Stimulated activated CD8-positive, alpha-beta memory T cell treated with anti-CD3 and anti-CD28 coated beads, Interleukin-12 subunit alpha, Interleukin-12 subunit beta, amount 100 ng/mL, for 4 hours (primary cell): ENCODE measurements at regions not wholly inside any gene's neighbourhood (a gene's known extent, or its start where the extent isn't known, plus 50 kb on each side); places are given as distances from the start of the nearest gene placed in this dataset.

Experiments used
- DNase-seq: peaks from one replicate; pipeline ENCODE4 v3.0.0-alpha.2; 2020; ENCODE audit warnings: low read depth

- DNase-seq = no peak
These were observed 128.3 kb downstream of the AACS start for GRCh38 chr12:125193376-125194152.

GRCh38 chr12:125194163-125194773 lies 129.0 kb downstream of the AACS start:
- DNase-seq = no peak

GRCh38 chr12:125194987-125195386 lies 129.8 kb downstream of the AACS start:
- DNase-seq = no peak

GRCh38 chr12:125197326-125197725 lies 132.1 kb downstream of the AACS start:
- DNase-seq = no peak

- no peak for DNase-seq
These were observed 133.4 kb downstream of the AACS start for GRCh38 chr12:125198652-125199051.

- no peak for DNase-seq
These were observed 135.9 kb downstream of the AACS start for GRCh38 chr12:125201090-125201489.

GRCh38 chr12:125201940-125202339 lies 136.7 kb downstream of the AACS start:
- no peak for DNase-seq

GRCh38 chr12:125202421-125202820 lies 137.2 kb downstream of the AACS start:
- DNase-seq = no peak

GRCh38 chr12:125203145-125203765 lies 138.0 kb downstream of the AACS start:
- DNase-seq = no peak

GRCh38 chr12:125205386-125205785 lies 140.2 kb downstream of the AACS start:
- DNase-seq = no peak

GRCh38 chr12:125206711-125207110 lies 141.5 kb downstream of the AACS start:
- DNase-seq = no peak

- no peak for DNase-seq
These were observed 143.1 kb downstream of the AACS start for GRCh38 chr12:125208334-125208733.

- DNase-seq = no peak
These were observed 143.7 kb downstream of the AACS start for GRCh38 chr12:125208942-125209341.

- no peak for DNase-seq
These were observed 145.0 kb downstream of the AACS start for GRCh38 chr12:125210104-125210755.

- no peak for DNase-seq
These were observed 146.2 kb downstream of the AACS start for GRCh38 chr12:125211464-125211863.

GRCh38 chr12:125214289-125214688 lies 149.1 kb downstream of the AACS start:
- no peak for DNase-seq

- no peak for DNase-seq
These were observed 151.5 kb downstream of the AACS start for GRCh38 chr12:125216756-125217155.

- DNase-seq = no peak
These were observed 152.1 kb downstream of the AACS start for GRCh38 chr12:125217308-125217707.

GRCh38 chr12:125218952-125219351 lies 153.7 kb downstream of the AACS start:
- no peak for DNase-seq

- no peak for DNase-seq
These were observed 155.4 kb downstream of the AACS start for GRCh38 chr12:125220404-125221273.

- no peak for DNase-seq
These were observed 156.4 kb downstream of the AACS start for GRCh38 chr12:125221602-125222001.

GRCh38 chr12:125222876-125223275 lies 157.6 kb downstream of the AACS start:
- DNase-seq = no peak
